SJSA1 (cell line): ENCODE measurements at regions not wholly inside any gene's neighbourhood (a gene's known extent, or its start where the extent isn't known, plus 50 kb on each side); places are given as distances from the start of the nearest gene placed in this dataset.
A peak's percentile ranks its signal among the peaks of the same experiment; 100 is the strongest.
"Not testable (repeated sequence)": the region's sequence is repeated elsewhere in the genome, so short reads cannot be mapped to it uniquely, and the experiment has no call there.

Experiments
- DNase-seq, 2 experiments: peaks; one replicate each; pipeline ENCODE4 v3.0.0-alpha.2; 2015 to 2020; ENCODE audit warnings: low spot score in 2 of 2, low read depth in 1 of 2
- H3K27ac ChIP-seq: fragments of 250-450 bp; sonication (Bioruptor Pico); 2 replicates; pipeline ENCODE4 v1.5.1; 2020; ENCODE audit warnings: mild to moderate bottlenecking, moderate library complexity
- H3K27me3 ChIP-seq: fragments of 250-450 bp; sonication (Bioruptor Pico); replicated peaks from 2 replicates; pipeline ENCODE4 v1.5.1; 2020; ENCODE audit warnings: mild to moderate bottlenecking, moderate library complexity
- H3K36me3 ChIP-seq: fragments of 250-450 bp; sonication (Bioruptor Pico); 2 replicates; pipeline ENCODE4 v1.5.1; 2020; ENCODE audit warnings: mild to moderate bottlenecking
- H3K4me1 ChIP-seq: fragments of 250-450 bp; sonication (Bioruptor Pico); replicated peaks from 2 replicates; pipeline ENCODE4 v1.6.1; 2021; ENCODE audit warnings: mild to moderate bottlenecking
- H3K4me3 ChIP-seq: fragments of 250-450 bp; sonication (Bioruptor Pico); 2 replicates; pipeline ENCODE4 v1.5.1; 2020; ENCODE audit warnings: mild to moderate bottlenecking
- H3K9me3 ChIP-seq: fragments of 250-450 bp; sonication (Bioruptor Pico); replicated peaks from 2 replicates; pipeline ENCODE4 v1.5.1; 2020; ENCODE audit warnings: mild to moderate bottlenecking

DNA sequence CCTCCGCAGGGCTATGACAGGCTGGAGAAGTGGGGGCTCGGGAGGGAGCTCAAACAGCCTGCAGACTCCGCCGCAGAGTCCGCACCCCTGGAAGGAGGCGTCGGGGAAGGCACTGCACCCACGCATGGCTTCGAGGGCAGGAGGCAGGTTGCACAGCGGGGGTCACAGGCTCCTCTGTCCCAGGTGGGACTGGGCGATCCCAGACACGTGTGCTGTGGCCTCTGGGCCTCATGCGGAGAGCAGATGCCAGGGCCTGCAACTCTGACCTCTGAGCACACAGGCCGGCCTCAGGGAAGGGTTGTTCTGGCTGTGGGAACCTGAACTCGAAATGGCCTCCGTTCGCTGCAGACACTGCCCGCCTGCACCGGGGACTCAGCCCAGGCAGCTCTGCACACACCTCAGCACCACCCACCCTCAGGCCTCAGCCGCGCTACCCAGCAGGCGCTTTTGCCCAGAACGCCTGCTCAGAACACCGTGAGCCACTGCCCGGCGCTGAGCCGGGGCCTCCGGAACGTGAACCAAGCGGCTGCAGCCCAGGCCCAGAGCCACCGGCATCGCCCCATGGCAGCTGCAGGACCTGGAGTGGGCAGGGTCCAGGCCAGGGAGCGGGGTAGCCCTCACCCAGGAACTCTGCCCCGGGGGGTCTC, 71.8 kb upstream of the ADGRA1 start:
- H3K27me3 ChIP-seq, result no peaks in the 10 kb centered on the region

GRCh38 chr10:133015321-133015720, 72.4 kb upstream of the ADGRA1 start:
- Histone ChIP-seq H3K9me3 (no peaks in the 10 kb centered on the region), H3K27ac (no peak overlapping the region), H3K4me1 (no peaks in the 10 kb centered on the region), H3K36me3 (no peaks in the 10 kb centered on the region), H3K27me3 (no peaks in the 10 kb centered on the region), H3K4me3 (no peak overlapping the region)
- DNase-seq, result no peak

More for the DNA sequence above, 71.8 kb upstream of the ADGRA1 start:
- Histone ChIP-seq H3K36me3 (no peaks in the 10 kb centered on the region), H3K4me1 (no peaks in the 10 kb centered on the region), H3K9me3 (no peaks in the 10 kb centered on the region), H3K4me3 (no peak overlapping the region), H3K27ac (no peak overlapping the region)
- no peak for DNase-seq

- Histone ChIP-seq H3K9me3 (no peaks in the 10 kb centered on the region), H3K27me3 (no peaks in the 10 kb centered on the region), H3K4me1 (peaks cover under 1% of the 10 kb centered on the region; the same call in 1 of the 2 replicates), H3K27ac (no peak overlapping the region), H3K36me3 (no peaks in the 10 kb centered on the region), H3K4me3 (no peak overlapping the region)
- no peak for DNase-seq
These were observed 72.2 kb upstream of the CFAP46 start for GRCh38 chr10:133014416-133015210.

- peaks cover 11% of the 10 kb centered on the region for H3K4me1 ChIP-seq
- no peak overlapping the region for H3K27ac ChIP-seq
- no peaks in the 10 kb centered on the region for H3K36me3 ChIP-seq
- no peaks in the 10 kb centered on the region for H3K27me3 ChIP-seq
- no peak overlapping the region for H3K4me3 ChIP-seq
- no peaks in the 10 kb centered on the region for H3K9me3 ChIP-seq
- DNase-seq, result no peak
These were observed 71.1 kb upstream of the CFAP46 start for GRCh38 chr10:133013463-133013862.

DNA sequence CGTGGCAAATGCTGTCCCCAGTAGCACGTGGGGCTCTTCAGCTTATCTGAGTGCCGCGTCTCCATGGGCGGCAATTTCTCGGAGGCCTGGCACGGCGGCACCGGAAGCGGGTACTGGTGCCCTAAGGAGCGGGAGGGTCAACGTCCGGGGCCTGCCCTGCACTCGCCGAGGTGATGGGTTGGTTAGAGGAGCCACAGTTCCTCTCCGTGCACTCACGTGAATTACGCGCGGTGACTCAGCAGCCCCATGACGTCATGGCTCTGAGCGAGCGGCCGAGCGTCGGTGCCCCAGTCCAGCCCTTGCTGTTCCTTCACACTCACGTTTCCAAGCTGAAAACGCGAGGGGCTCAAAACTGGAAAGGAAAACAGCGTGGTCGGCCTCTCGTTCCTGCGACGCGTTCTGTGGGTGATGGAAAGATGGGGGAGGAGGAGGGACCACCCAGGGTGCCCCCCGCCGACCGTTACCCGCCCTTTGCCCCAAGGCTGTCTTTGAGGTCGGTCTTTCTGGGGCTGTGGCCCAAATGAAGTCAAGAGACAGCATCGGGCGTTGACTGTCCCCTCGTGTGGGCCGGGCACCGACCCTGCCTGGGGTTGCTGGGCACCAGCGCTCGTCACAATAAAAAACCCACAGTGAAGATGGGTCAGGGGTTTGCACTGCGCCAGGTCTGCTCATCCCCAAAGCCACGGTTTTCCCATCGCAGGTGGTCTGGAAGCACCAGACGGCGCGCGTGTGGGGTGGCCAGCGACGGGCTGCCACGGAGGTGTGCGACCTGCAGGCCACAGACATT, 70.4 kb upstream of the CFAP46 start:
- DNase-seq, result no peak
- Histone ChIP-seq H3K36me3 (no peaks in the 10 kb centered on the region), H3K4me3 (no peak overlapping the region)

DNA sequence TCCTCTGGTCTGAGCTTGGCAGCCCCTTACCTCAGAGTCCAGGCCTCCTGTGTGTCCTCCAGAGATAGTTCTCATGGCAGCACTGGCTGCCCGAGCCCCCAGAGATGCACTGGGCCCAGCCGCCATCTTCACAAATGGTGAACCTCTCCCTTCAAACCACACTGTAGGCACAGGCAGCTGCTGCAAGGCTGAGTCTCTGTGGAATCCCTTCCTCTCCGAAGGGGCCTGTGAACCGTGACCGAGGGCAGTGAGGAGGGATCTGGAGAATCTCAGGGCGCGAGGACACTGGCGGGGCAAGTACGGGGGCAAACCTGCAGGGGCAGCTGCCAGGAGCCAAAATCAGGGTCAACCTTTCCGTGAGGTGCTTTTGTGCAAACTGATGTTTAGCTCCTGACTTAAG, 69.5 kb upstream of the CFAP46 start:
- no peak overlapping the region for H3K27ac ChIP-seq
- no peaks in the 10 kb centered on the region for H3K27me3 ChIP-seq
- no peaks in the 10 kb centered on the region for H3K9me3 ChIP-seq
- H3K4me1 ChIP-seq, result peaks cover 11% of the 10 kb centered on the region
- no peaks in the 10 kb centered on the region for H3K36me3 ChIP-seq
- no peak overlapping the region for H3K4me3 ChIP-seq
- no peak for DNase-seq

More for the DNA sequence above, 70.4 kb upstream of the CFAP46 start:
- peaks cover 11% of the 10 kb centered on the region for H3K4me1 ChIP-seq
- H3K9me3 ChIP-seq, result no peaks in the 10 kb centered on the region
- no peak overlapping the region for H3K27ac ChIP-seq
- H3K27me3 ChIP-seq, result no peaks in the 10 kb centered on the region

DNA sequence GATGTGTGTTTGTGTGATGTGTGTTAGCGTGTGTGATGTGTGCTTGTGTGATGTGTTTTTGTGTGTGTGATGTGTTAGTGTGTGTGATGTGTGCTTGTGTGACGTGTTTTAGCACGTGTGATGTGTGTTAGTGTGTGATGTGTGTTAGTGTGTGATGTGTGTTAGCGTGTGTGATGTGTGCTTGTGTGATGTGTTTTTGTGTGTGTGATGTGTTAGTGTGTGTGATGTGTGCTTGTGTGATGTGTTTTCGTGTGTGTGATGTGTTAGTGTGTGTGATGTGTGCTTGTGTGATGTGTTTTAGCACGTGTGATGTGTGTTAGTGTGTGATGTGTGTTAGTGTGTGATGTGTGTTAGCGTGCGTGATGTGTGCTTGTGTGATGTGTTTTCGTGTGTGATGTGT, 69.0 kb upstream of the CFAP46 start:
- H3K36me3 ChIP-seq, H3K27me3 ChIP-seq, H3K4me3 ChIP-seq, H3K27ac ChIP-seq, DNase-seq, H3K9me3 ChIP-seq: not testable (repeated sequence)
- peaks cover 11% of the 10 kb centered on the region for H3K4me1 ChIP-seq

DNA sequence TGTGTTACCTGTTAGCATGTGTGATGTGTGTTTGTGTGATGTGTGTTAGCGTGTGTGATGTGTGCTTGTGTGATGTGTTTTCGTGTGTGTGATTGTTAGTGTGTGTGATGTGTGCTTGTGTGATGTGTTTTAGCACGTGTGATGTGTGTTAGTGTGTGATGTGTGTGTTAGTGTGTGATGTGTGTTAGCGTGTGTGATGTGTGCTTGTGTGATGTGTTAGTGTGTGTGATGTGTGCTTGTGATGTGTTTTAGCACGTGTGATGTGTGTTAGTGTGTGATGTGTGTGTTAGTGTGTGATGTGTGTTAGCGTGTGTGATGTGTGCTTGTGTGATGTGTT, 68.4 kb upstream of the CFAP46 start:
- not testable (repeated sequence) for H3K36me3 ChIP-seq, H3K27me3 ChIP-seq, H3K9me3 ChIP-seq, DNase-seq, H3K27ac ChIP-seq, H3K4me3 ChIP-seq
- H3K4me1 ChIP-seq, result peaks cover 11% of the 10 kb centered on the region

DNA sequence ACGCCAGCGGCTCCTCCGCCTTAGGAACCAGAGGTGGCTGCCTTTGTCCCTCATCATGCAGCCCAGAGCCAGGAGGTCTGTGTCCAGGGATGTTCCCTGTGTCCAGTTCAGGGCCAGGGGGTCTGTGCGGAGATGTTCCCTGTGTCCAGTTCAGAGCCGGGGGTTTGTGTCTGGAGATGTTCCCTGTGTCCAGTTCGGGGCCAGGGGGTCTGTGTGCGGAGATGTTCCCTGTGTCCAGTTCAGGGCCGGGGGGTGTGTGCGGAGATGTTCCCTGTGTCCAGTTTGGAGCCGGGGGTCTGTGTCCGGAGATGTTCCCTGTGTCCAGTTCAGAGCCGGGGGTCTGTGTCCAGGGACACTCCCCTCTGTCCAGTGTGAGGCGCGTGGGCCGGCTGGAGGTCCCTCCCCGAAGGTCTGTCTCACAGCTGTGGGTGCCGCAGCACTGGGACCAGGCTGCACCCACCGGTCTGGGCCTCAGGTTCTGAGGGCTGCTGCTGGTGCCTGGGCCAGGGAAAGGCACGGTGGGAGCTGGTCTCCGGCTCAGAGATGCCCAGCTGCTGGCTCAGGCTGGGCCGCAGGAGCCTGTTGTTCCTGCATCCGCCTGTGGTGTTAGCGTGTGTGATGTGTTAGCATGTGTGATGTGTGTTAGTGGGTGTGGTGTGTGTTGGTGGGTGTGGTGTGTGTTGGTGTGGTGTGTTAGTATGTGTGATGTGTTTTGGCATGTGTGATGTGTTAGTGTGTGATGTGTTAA, 67.9 kb upstream of the CFAP46 start:
- no peaks in the 10 kb centered on the region for H3K9me3 ChIP-seq

DNA sequence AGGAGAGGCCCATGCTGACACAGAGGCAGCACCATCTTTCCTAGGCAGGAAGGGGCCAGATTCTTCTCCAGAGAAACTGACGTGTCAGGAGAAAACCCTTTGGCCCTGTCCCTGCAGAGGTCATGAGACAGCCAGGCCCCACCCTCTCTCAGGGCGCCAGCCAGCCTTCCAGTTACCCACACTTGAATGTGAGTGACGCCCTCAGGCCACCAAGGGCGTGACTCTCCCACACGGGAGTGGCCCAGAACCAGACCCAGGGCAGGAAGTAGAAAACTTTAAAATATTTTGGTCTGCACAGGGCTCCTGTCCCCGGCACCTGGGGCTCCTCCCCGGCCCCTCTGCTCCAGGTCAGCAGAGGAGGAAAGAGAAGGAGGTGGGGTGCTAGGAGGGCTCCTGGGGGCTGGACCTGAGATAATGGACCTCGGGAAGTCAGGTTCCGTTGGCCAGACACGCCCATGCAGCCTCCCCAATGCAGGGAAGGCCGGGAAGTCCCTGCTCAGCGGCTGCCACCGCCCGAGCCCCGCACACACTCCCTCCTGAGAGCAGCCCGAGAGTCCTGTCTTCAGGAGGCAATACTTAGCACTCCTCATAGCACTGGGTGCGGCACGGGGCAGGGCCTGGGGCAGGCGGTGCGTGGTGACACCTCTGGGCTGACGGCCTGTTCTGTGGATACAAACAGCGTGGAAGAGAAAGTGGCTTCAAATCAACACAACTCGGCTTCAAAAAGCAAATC, 67.0 kb upstream of the CFAP46 start:
- no peaks in the 10 kb centered on the region for H3K9me3 ChIP-seq
- DNase-seq, result peak in 1 of 2 experiments; percentile 28
- H3K27me3 ChIP-seq, result 0 out of 2 replicates have a peak, but pooled peaks cover 5% of the 10 kb centered on the region
- H3K36me3 ChIP-seq, result no peaks in the 10 kb centered on the region
- H3K4me1 ChIP-seq, result peaks cover 11% of the 10 kb centered on the region
- H3K27ac ChIP-seq, result no peak overlapping the region
- H3K4me3 ChIP-seq, result no peak overlapping the region

More for the DNA sequence above, 67.9 kb upstream of the CFAP46 start:
- Histone ChIP-seq H3K27ac (no peak overlapping the region), H3K4me3 (no peak overlapping the region), H3K36me3 (no peaks in the 10 kb centered on the region), H3K4me1 (peaks cover 11% of the 10 kb centered on the region), H3K27me3 (0 out of 2 replicates have a peak, but pooled peaks cover 5% of the 10 kb centered on the region)
- no peak for DNase-seq

- no peak overlapping the region for H3K4me3 ChIP-seq
- no peaks in the 10 kb centered on the region for H3K36me3 ChIP-seq
- H3K4me1 ChIP-seq, result peaks cover 11% of the 10 kb centered on the region
- H3K27me3 ChIP-seq, result 0 out of 2 replicates have a peak, but pooled peaks cover 5% of the 10 kb centered on the region
- DNase-seq, result no peak
- no peaks in the 10 kb centered on the region for H3K9me3 ChIP-seq
- H3K27ac ChIP-seq, result no peak overlapping the region
These were observed 66.4 kb upstream of the CFAP46 start for GRCh38 chr10:133008736-133009135.

GRCh38 chr10:133008196-133008595, 65.8 kb upstream of the CFAP46 start:
- Histone ChIP-seq H3K27ac (no peak overlapping the region), H3K9me3 (no peaks in the 10 kb centered on the region), H3K27me3 (0 out of 2 replicates have a peak, but pooled peaks cover 5% of the 10 kb centered on the region)

DNA sequence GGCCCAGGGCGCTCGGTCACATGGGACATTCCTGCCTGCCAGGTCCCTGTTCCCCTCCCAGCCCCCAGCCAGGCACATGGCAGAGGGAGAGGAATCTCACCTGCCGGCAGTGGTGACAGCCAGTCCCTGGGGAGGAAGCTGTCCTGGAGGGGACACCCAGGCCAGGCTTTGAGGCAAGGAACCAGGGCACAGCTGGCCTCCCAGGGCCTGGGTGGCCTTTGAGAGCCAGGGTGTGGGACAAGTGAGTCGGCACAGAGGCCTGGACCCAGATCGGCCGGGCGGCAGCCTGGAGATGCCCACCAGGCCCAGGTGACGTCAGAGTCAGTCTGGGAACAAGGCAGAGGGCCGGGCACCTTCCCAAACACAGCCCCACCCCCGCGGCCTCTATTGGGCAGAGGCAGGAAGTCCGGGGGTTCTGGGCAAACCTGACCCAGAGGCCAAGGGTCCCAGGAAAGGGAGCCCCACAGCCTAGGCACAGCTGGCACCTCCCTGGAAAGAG, 65.0 kb upstream of the CFAP46 start:
- no peaks in the 10 kb centered on the region for H3K36me3 ChIP-seq
- H3K4me1 ChIP-seq, result peaks cover 11% of the 10 kb centered on the region
- DNase-seq, result no peak
- no peak overlapping the region for H3K27ac ChIP-seq
- no peak overlapping the region for H3K4me3 ChIP-seq
- H3K27me3 ChIP-seq, result 0 out of 2 replicates have a peak, but pooled peaks cover 13% of the 10 kb centered on the region
- H3K9me3 ChIP-seq, result no peaks in the 10 kb centered on the region

More at GRCh38 chr10:133008196-133008595, 65.8 kb upstream of the CFAP46 start:
- DNase-seq, result no peak
- H3K4me3 ChIP-seq, result no peak overlapping the region
- H3K4me1 ChIP-seq, result peaks cover 11% of the 10 kb centered on the region
- no peaks in the 10 kb centered on the region for H3K36me3 ChIP-seq
